Activated naive CD8-positive, alpha-beta T cell treated with anti-CD3 and anti-CD28 coated beads, Interleukin-2, amount 10 ng/mL, durations not matched to agents 7 days and 5 days (primary cell): ENCODE measurements at regions not wholly inside any gene's neighbourhood (a gene's known extent, or its start where the extent isn't known, plus 50 kb on each side); places are given as distances from the start of the nearest gene placed in this dataset.

ENCODE experiments used
- ATAC-seq: fragments of 150-1000 bp; cut with Tn5 transposase; one replicate; pipeline ENCODE4 v1.10.0; 2021; ENCODE audit warnings: low read depth, moderate library complexity
- POLR2A ChIA-PET: fragments of 350-600 bp; sonication (Branson Sonifier 250); formaldehyde crosslinking; loops from one replicate; lab custom pipeline; 2021; ENCODE audit warnings: antibody characterized with exemption; lab: Charles Lee
- DNase-seq: peaks from one replicate; pipeline ENCODE4 v3.0.0; 2021
- H3K27ac Mint-ChIP-seq: one replicate; pipeline ENCODE4 v1.8.0; 2022; ENCODE audit warnings: mild to moderate bottlenecking, mixed read lengths
- H3K27me3 Mint-ChIP-seq: one replicate; pipeline ENCODE4 v1.8.0; 2022; ENCODE audit warnings: mild to moderate bottlenecking, moderate library complexity, mixed read lengths
- H3K36me3 Mint-ChIP-seq: one replicate; pipeline ENCODE4 v1.8.0; 2021; ENCODE audit warnings: mild to moderate bottlenecking, mixed read lengths
- H3K4me1 Mint-ChIP-seq: one replicate; pipeline ENCODE4 v1.8.0; 2021; ENCODE audit warnings: mixed read lengths
- H3K4me3 Mint-ChIP-seq: one replicate; pipeline ENCODE4 v1.8.0; 2022; ENCODE audit warnings: mild to moderate bottlenecking, moderate library complexity, mixed read lengths
- H3K9me3 Mint-ChIP-seq: one replicate; pipeline ENCODE4 v1.8.0; 2021; ENCODE audit warnings: mixed read lengths

- POLR2A ChIA-PET = no interaction called here
- H3K9me3 Mint-ChIP-seq = peaks cover 2% of the 10 kb centered on the region
Observed at GRCh38 chr18:39862341-39862740, 2092.7 kb upstream of the PIK3C3 start.

GRCh38 chr18:39854291-39854690 lies 2100.7 kb upstream of the PIK3C3 start:
- ATAC-seq (no peak), DNase-seq (no peak)
- Mint-ChIP-seq H3K27ac (no peak overlapping the region), H3K4me3 (no peak overlapping the region), H3K4me1 (no peaks in the 10 kb centered on the region), H3K9me3 (peaks cover 4% of the 10 kb centered on the region), H3K36me3 (no peaks in the 10 kb centered on the region), H3K27me3 (no peaks in the 10 kb centered on the region)
- POLR2A ChIA-PET = no interaction called here

More at GRCh38 chr18:39862341-39862740, 2092.7 kb upstream of the PIK3C3 start:
- H3K4me3 Mint-ChIP-seq = no peak overlapping the region
- no peaks in the 10 kb centered on the region for H3K27me3 Mint-ChIP-seq
- DNase-seq (no peak), ATAC-seq (no peak)
- no peaks in the 10 kb centered on the region for H3K36me3 Mint-ChIP-seq
- no peaks in the 10 kb centered on the region for H3K4me1 Mint-ChIP-seq
- no peak overlapping the region for H3K27ac Mint-ChIP-seq

- DNase-seq = no peak
- H3K9me3 Mint-ChIP-seq = peaks cover under 1% of the 10 kb centered on the region
- POLR2A ChIA-PET = no interaction called here
- no peak for ATAC-seq
- no peaks in the 10 kb centered on the region for H3K4me1 Mint-ChIP-seq
- H3K4me3 Mint-ChIP-seq = no peak overlapping the region
- H3K36me3 Mint-ChIP-seq = no peaks in the 10 kb centered on the region
- no peak overlapping the region for H3K27ac Mint-ChIP-seq
- peaks cover 13% of the 10 kb centered on the region for H3K27me3 Mint-ChIP-seq
Observed at GRCh38 chr18:39846265-39846664, 2108.8 kb upstream of the PIK3C3 start.

GRCh38 chr18:39845631-39846030 lies 2109.4 kb upstream of the PIK3C3 start:
- Mint-ChIP-seq H3K27me3 (peaks cover 19% of the 10 kb centered on the region), H3K27ac (no peak overlapping the region), H3K4me1 (no peaks in the 10 kb centered on the region), H3K9me3 (no peaks in the 10 kb centered on the region), H3K36me3 (no peaks in the 10 kb centered on the region), H3K4me3 (no peak overlapping the region)
- DNase-seq (no peak), ATAC-seq (no peak)
- POLR2A ChIA-PET = no interaction called here

- Mint-ChIP-seq H3K36me3 (no peaks in the 10 kb centered on the region), H3K9me3 (no peaks in the 10 kb centered on the region), H3K4me3 (no peak overlapping the region), H3K4me1 (no peaks in the 10 kb centered on the region), H3K27me3 (peaks cover 23% of the 10 kb centered on the region), H3K27ac (no peak overlapping the region)
- POLR2A ChIA-PET = no interaction called here
- ATAC-seq (no peak), DNase-seq (no peak)
Observed at GRCh38 chr18:39845106-39845505, 2109.9 kb upstream of the PIK3C3 start.

- no peak for ATAC-seq
- H3K36me3 Mint-ChIP-seq = no peaks in the 10 kb centered on the region
- no peaks in the 10 kb centered on the region for H3K4me1 Mint-ChIP-seq
- H3K9me3 Mint-ChIP-seq = no peaks in the 10 kb centered on the region
- H3K27me3 Mint-ChIP-seq = peaks cover 23% of the 10 kb centered on the region
- H3K27ac Mint-ChIP-seq = no peak overlapping the region
- POLR2A ChIA-PET = no interaction called here
- DNase-seq = no peak
- no peak overlapping the region for H3K4me3 Mint-ChIP-seq
Observed at GRCh38 chr18:39843546-39843945, 2111.5 kb upstream of the PIK3C3 start.

GRCh38 chr18:39842366-39842914 lies 2112.6 kb upstream of the PIK3C3 start:
- ATAC-seq (no peak), DNase-seq (no peak)
- no peaks in the 10 kb centered on the region for H3K36me3 Mint-ChIP-seq
- H3K27me3 Mint-ChIP-seq = peaks cover 23% of the 10 kb centered on the region
- no peak overlapping the region for H3K27ac Mint-ChIP-seq
- H3K9me3 Mint-ChIP-seq = no peaks in the 10 kb centered on the region
- POLR2A ChIA-PET = no interaction called here
- no peak overlapping the region for H3K4me3 Mint-ChIP-seq
- no peaks in the 10 kb centered on the region for H3K4me1 Mint-ChIP-seq

GRCh38 chr18:39841482-39842365 lies 2113.3 kb upstream of the PIK3C3 start:
- POLR2A ChIA-PET = no interaction called here
- ATAC-seq (no peak), DNase-seq (no peak)
- no peaks in the 10 kb centered on the region for H3K4me1 Mint-ChIP-seq
- no peak overlapping the region for H3K4me3 Mint-ChIP-seq
- H3K36me3 Mint-ChIP-seq = no peaks in the 10 kb centered on the region
- no peaks in the 10 kb centered on the region for H3K9me3 Mint-ChIP-seq
- H3K27ac Mint-ChIP-seq = no peak overlapping the region
- H3K27me3 Mint-ChIP-seq = peaks cover 23% of the 10 kb centered on the region

- no peak for DNase-seq
- no peaks in the 10 kb centered on the region for H3K36me3 Mint-ChIP-seq
- no peak overlapping the region for H3K27ac Mint-ChIP-seq
- H3K9me3 Mint-ChIP-seq = no peaks in the 10 kb centered on the region
- POLR2A ChIA-PET = no interaction called here
- H3K4me3 Mint-ChIP-seq = no peak overlapping the region
- no peaks in the 10 kb centered on the region for H3K4me1 Mint-ChIP-seq
- no peak for ATAC-seq
- H3K27me3 Mint-ChIP-seq = peaks cover 23% of the 10 kb centered on the region
Observed at GRCh38 chr18:39840856-39841481, 2114.1 kb upstream of the PIK3C3 start.

GRCh38 chr18:39840406-39840805 lies 2114.6 kb upstream of the PIK3C3 start:
- Mint-ChIP-seq H3K36me3 (no peaks in the 10 kb centered on the region), H3K4me3 (no peak overlapping the region), H3K4me1 (no peaks in the 10 kb centered on the region)

GRCh38 chr18:39839782-39840181 lies 2115.3 kb upstream of the PIK3C3 start:
- H3K27me3 Mint-ChIP-seq = peaks cover 23% of the 10 kb centered on the region
- no peak for DNase-seq
- POLR2A ChIA-PET = no interaction called here
- H3K4me1 Mint-ChIP-seq = no peaks in the 10 kb centered on the region
- H3K9me3 Mint-ChIP-seq = no peaks in the 10 kb centered on the region
- H3K36me3 Mint-ChIP-seq = no peaks in the 10 kb centered on the region
- H3K27ac Mint-ChIP-seq = no peak overlapping the region
- no peak for ATAC-seq
- no peak overlapping the region for H3K4me3 Mint-ChIP-seq

More at GRCh38 chr18:39840406-39840805, 2114.6 kb upstream of the PIK3C3 start:
- Mint-ChIP-seq H3K9me3 (no peaks in the 10 kb centered on the region), H3K27ac (no peak overlapping the region), H3K27me3 (peaks cover 23% of the 10 kb centered on the region)
- no peak for DNase-seq
- no peak for ATAC-seq
- POLR2A ChIA-PET = no interaction called here

- Mint-ChIP-seq H3K36me3 (no peaks in the 10 kb centered on the region), H3K27me3 (peaks cover 23% of the 10 kb centered on the region), H3K4me3 (no peak overlapping the region), H3K9me3 (no peaks in the 10 kb centered on the region), H3K27ac (no peak overlapping the region), H3K4me1 (no peaks in the 10 kb centered on the region)
- ATAC-seq (no peak), DNase-seq (no peak)
- POLR2A ChIA-PET = no interaction called here
Observed at GRCh38 chr18:39838831-39839230, 2116.2 kb upstream of the PIK3C3 start.

GRCh38 chr18:39835303-39836030 lies 2119.6 kb upstream of the PIK3C3 start:
- POLR2A ChIA-PET = no interaction called here
- no peak for DNase-seq
- Mint-ChIP-seq H3K4me1 (no peaks in the 10 kb centered on the region), H3K27me3 (peaks cover 3% of the 10 kb centered on the region), H3K4me3 (no peak overlapping the region), H3K9me3 (no peaks in the 10 kb centered on the region), H3K27ac (no peak overlapping the region), H3K36me3 (no peaks in the 10 kb centered on the region)
- no peak for ATAC-seq
